OCI-LY7 (cell line): ENCODE measurements at regions not wholly inside any gene's neighbourhood (a gene's known extent, or its start where the extent isn't known, plus 50 kb on each side); places are given as distances from the start of the nearest gene placed in this dataset.

Source experiments
- CTCF ChIP-seq: fragments of 200-600 bp; sonication (generic); conservative IDR thresholded peaks from 2 replicates; pipeline ENCODE4 v1.5.1; 2014; ENCODE audit warnings: mild to moderate bottlenecking, antibody characterized with exemption, low read length, moderate library complexity, mixed read lengths
- EZH2phosphoT487 ChIP-seq: fragments of 200-600 bp; sonication (generic); IDR thresholded peaks from 2 replicates; pipeline ENCODE4 v1.6.1; 2018; ENCODE audit warnings: low read depth, borderline replicate concordance, mild to moderate bottlenecking, mixed run types, antibody characterized with exemption, low read length, moderate library complexity, mixed read lengths

GRCh38 chr11:129291546-129291945, 84.1 kb upstream of the BARX2 start:
- no peak for TF ChIP-seq CTCF
- TF ChIP-seq EZH2phosphoT487: no peak
